ENCODE measurements at regions not wholly inside any gene's neighbourhood (a gene's known extent, or its start where the extent isn't known, plus 50 kb on each side); places are given as distances from the start of the nearest gene placed in this dataset.

GRCh38 chr2:79275863-79276262 lies 116.3 kb upstream of the REG3A start:
- TF ChIP-seq, protein P1, sequence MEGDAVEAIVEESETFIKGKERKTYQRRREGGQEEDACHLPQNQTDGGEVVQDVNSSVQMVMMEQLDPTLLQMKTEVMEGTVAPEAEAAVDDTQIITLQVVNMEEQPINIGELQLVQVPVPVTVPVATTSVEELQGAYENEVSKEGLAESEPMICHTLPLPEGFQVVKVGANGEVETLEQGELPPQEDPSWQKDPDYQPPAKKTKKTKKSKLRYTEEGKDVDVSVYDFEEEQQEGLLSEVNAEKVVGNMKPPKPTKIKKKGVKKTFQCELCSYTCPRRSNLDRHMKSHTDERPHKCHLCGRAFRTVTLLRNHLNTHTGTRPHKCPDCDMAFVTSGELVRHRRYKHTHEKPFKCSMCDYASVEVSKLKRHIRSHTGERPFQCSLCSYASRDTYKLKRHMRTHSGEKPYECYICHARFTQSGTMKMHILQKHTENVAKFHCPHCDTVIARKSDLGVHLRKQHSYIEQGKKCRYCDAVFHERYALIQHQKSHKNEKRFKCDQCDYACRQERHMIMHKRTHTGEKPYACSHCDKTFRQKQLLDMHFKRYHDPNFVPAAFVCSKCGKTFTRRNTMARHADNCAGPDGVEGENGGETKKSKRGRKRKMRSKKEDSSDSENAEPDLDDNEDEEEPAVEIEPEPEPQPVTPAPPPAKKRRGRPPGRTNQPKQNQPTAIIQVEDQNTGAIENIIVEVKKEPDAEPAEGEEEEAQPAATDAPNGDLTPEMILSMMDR (IDR thresholded peaks at IDR 0.05; ENCODE audit: low read depth, low read length), result no peak
- H3K4me3 ChIP-seq (ENCODE audit: low read depth, low read length), result no peak overlapping the region

GRCh38 chr2:79275197-79275596 lies 115.6 kb upstream of the REG3A start:
- no peak overlapping the region for H3K4me3 ChIP-seq (ENCODE audit: low read depth, low read length)
- TF ChIP-seq, protein P1 (IDR thresholded peaks at IDR 0.05; ENCODE audit: low read depth, low read length), result no peak

- TF ChIP-seq, protein P1 (IDR thresholded peaks at IDR 0.05; ENCODE audit: low read depth, low read length), result no peak
- no peak overlapping the region for H3K4me3 ChIP-seq (ENCODE audit: low read depth, low read length)
These were observed 113.1 kb upstream of the REG3A start for GRCh38 chr2:79272616-79273015.

DNA sequence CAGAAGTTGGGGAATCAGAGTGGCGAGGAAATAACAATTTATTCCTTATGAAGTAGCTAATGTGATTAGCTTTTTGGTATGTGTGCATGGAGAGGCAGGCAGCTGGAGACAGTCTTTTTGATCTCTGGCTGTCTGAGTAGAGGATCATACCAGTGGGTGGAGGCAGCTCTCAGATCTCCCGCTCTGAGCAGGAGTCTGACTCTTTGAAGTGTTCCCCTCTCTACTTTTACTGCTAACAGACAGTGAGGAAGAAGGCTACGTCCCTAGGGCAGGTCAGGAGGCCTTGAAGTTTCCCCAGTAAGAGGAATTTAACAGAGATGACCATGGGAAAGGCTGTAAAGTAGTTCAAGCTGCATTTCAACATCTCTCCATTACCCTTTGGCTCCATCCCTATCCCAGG lies 111.9 kb upstream of the REG3A start:
- H3K4me3 ChIP-seq (ENCODE audit: low read depth, low read length), result no peak overlapping the region
- TF ChIP-seq, protein P1 (IDR thresholded peaks at IDR 0.05; ENCODE audit: low read depth, low read length), result no peak

DNA sequence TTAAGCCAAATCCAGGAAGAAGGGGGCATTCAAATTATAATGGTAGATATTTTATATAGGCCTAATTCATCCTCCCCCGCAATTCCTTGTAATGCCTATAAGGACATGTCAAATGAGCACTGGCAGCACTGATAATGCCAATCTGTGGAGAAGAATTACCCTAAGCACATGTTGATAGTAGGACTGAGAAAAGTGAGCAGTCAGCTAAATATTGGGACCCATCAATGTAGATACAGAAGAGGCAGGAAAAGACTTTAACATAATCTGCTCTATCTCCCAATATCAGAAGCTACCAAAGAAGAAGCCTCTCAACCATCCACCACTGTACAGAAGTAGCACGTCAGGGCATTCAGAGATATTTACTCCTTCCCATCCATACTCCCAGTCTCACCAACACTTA lies 101.3 kb upstream of the REG3A start:
- H3K4me3 ChIP-seq (ENCODE audit: low read depth, low read length), result no peak overlapping the region
- TF ChIP-seq, protein P1 (IDR thresholded peaks at IDR 0.05; ENCODE audit: low read depth, low read length), result no peak

GRCh38 chr2:79259959-79260358 lies 100.4 kb upstream of the REG3A start:
- no peak overlapping the region for H3K4me3 ChIP-seq (ENCODE audit: low read depth, low read length)
- TF ChIP-seq, protein P1 (IDR thresholded peaks at IDR 0.05; ENCODE audit: low read depth, low read length), result no peak

GRCh38 chr2:79259296-79259695 lies 99.7 kb upstream of the REG3A start:
- TF ChIP-seq, protein P1 (IDR thresholded peaks at IDR 0.05; ENCODE audit: low read depth, low read length), result no peak
- H3K4me3 ChIP-seq (ENCODE audit: low read depth, low read length), result no peak overlapping the region
